Stomach (tissue), 4 donors: ENCODE measurements at regions not wholly inside any gene's neighbourhood (a gene's known extent, or its start where the extent isn't known, plus 50 kb on each side); places are given as distances from the start of the nearest gene placed in this dataset.

Source experiments
- CTCF ChIP-seq, 7 experiments: fragments of 450-650 bp in 4 of 7; fragments of 200-600 bp in 3 of 7; sonication (generic) in 3 of 7; IDR thresholded peaks; one replicate each; pipeline ENCODE4 v1.5.1; 2016 to 2019; ENCODE audit warnings: antibody characterized with exemption in 7 of 7, control low read depth in 2 of 7, mild to moderate bottlenecking in 1 of 7
- EP300 ChIP-seq: sonication (generic); formaldehyde crosslinking; IDR thresholded peaks from one replicate; pipeline ENCODE4 v1.6.1; 2017; ENCODE audit warnings: antibody characterized with exemption
- POLR2A ChIP-seq, 4 donors: fragments of 450-650 bp; IDR thresholded peaks; one replicate each; pipeline ENCODE4 v1.6.1; 2016; ENCODE audit warnings: antibody characterized with exemption in 4 of 4, control low read depth in 2 of 4, mild to moderate bottlenecking in 1 of 4, moderate library complexity in 1 of 4
- POLR2AphosphoS5 ChIP-seq, 3 donors: sonication (generic); formaldehyde crosslinking; IDR thresholded peaks; one replicate each; pipeline ENCODE4 v1.6.1; 2016; ENCODE audit warnings: antibody characterized with exemption in 3 of 3

- TF ChIP-seq CTCF (IDR thresholded peaks at IDR 0.05) (no peak), POLR2AphosphoS5 (IDR thresholded peaks at IDR 0.05) (no peak), EP300 (no peak), POLR2A (IDR thresholded peaks at IDR 0.05) (no peak)
These were observed 1310.5 kb upstream of the CITED2 start for GRCh38 chr6:140684776-140685550.
